ENCODE measurements at regions not wholly inside any gene's neighbourhood (a gene's known extent, or its start where the extent isn't known, plus 50 kb on each side); places are given as distances from the start of the nearest gene placed in this dataset.

- no peak overlapping the region for H3K4me3 ChIP-seq (ENCODE audit: low read depth, low read length)
- no peak for DNase-seq (ENCODE audit: low read depth)
- no peak for TF ChIP-seq POLR2A (IDR thresholded peaks at IDR 0.05; ENCODE audit: extremely low read depth, insufficient read length)
Measured at GRCh38 chr6:43837507-43837906, 67.5 kb downstream of the VEGFA start.

GRCh38 chr6:43836507-43837240 lies 66.7 kb downstream of the VEGFA start:
- no peak for DNase-seq (ENCODE audit: low read depth)
- no peak overlapping the region for H3K4me3 ChIP-seq (ENCODE audit: low read depth, low read length)
- no peak for TF ChIP-seq MYC (IDR thresholded peaks at IDR 0.05; ENCODE audit: low read depth, low read length)
- TF ChIP-seq POLR2A (IDR thresholded peaks at IDR 0.05; ENCODE audit: extremely low read depth, insufficient read length) = no peak
- TF ChIP-seq CTCF (IDR thresholded peaks at IDR 0.05; ENCODE audit: low read depth, low read length) = no peak
- no peak for TF ChIP-seq MAX (IDR thresholded peaks at IDR 0.05; ENCODE audit: low read depth, low read length)

Data from NB4 (cell line).